GM12878 (cell line): ENCODE measurements at regions not wholly inside any gene's neighbourhood (a gene's known extent, or its start where the extent isn't known, plus 50 kb on each side); places are given as distances from the start of the nearest gene placed in this dataset.

ENCODE experiments used
- ATAC-seq: fragments of 200-7000 bp; cut with Tn5 transposase; 3 replicates; pipeline ENCODE4 v1.9.1; 2020; ENCODE audit warnings: mild to moderate bottlenecking, moderate library complexity
- BruUV-seq: library from RNA; stranded (reverse); fragments of 400-500 nt; replicated peaks from 2 replicates; lab custom pipeline; 2021; lab: Mats Ljungman, UMichigan
- CTCF ChIA-PET: fragments of 300-600 bp; sonication (Branson Sonifier 250); formaldehyde crosslinking; extraction: SDS; loops from one replicate; lab custom pipeline; 2021; ENCODE audit warnings: inconsistent platforms; lab: Yijun Ruan, JAX
- POLR2A ChIA-PET: fragments of 350-600 bp; formaldehyde crosslinking; extraction: SDS; loops from one replicate; lab custom pipeline; 2021; ENCODE audit warnings: inconsistent platforms; lab: Charles Lee
- RAD21 ChIA-PET: fragments of 300-600 bp; sonication (Branson Sonifier 250); formaldehyde crosslinking; loops from one replicate; lab custom pipeline; 2023; ENCODE audit warnings: antibody characterized with exemption; ENCODE audit not compliant: unreplicated experiment; lab: Charles Lee
- SMC1A ChIA-PET: fragments of 300-600 bp; sonication (Branson Sonifier 250); formaldehyde crosslinking; loops from one replicate; lab custom pipeline; 2023; ENCODE audit not compliant: unreplicated experiment, uncharacterized antibody; lab: Charles Lee
- DNase-seq: peaks from one replicate; pipeline ENCODE4 v3.0.0-alpha.2; 2011; ENCODE audit warnings: low read depth, low spot score
- FAIRE-seq: peaks from 3 replicates; lab custom pipeline; 2011; peaks lifted over from hg19 to GRCh38; lab: Jason Lieb, UNC
- H2AFZ ChIP-seq: 2 replicates; pipeline ENCODE4 v1.6.0; 2011; ENCODE audit warnings: low read depth, low read length, control low read depth; ENCODE audit not compliant: control insufficient read depth
- H3K27ac ChIP-seq: 2 replicates; pipeline ENCODE4 v1.5.1; 2011; ENCODE audit warnings: control low read depth; ENCODE audit not compliant: control insufficient read depth, insufficient read depth
- H3K27me3 ChIP-seq, 2 experiments: replicated peaks in 1 of 2; 2 replicates each; pipeline versions ENCODE4 v1.6.0 to v1.6.1; 2011; ENCODE audit warnings: low read length in 1 of 2; ENCODE audit not compliant: control insufficient read depth in 2 of 2, insufficient read depth in 2 of 2
- H3K36me3 ChIP-seq, 2 experiments: 2 replicates each; pipeline ENCODE4 v1.5.1; 2011; ENCODE audit warnings: low read length in 1 of 2; ENCODE audit not compliant: control insufficient read depth in 2 of 2, insufficient read depth in 2 of 2
- H3K4me1 ChIP-seq: 2 replicates; pipeline ENCODE4 v1.6.1; 2011; ENCODE audit warnings: mild to moderate bottlenecking, low read length, moderate library complexity, mixed read lengths; ENCODE audit not compliant: control insufficient read depth, insufficient read depth
- H3K4me2 ChIP-seq: 2 replicates; pipeline ENCODE4 v1.6.0; 2011; ENCODE audit warnings: control low read depth; ENCODE audit not compliant: control insufficient read depth, insufficient read depth
- H3K4me3 ChIP-seq: fragments of 200-600 bp; sonication (generic); 2 replicates; pipeline ENCODE4 v1.5.1; 2016
- H3K79me2 ChIP-seq: 2 replicates; pipeline ENCODE4 v1.6.0; 2011; ENCODE audit warnings: low read length; ENCODE audit not compliant: control insufficient read depth, insufficient read depth
- H3K9ac ChIP-seq: 2 replicates; pipeline ENCODE4 v1.8.0; 2011; ENCODE audit warnings: low read length, control low read depth, mixed read lengths; ENCODE audit not compliant: control insufficient read depth, insufficient read depth
- H3K9me3 ChIP-seq: replicated peaks from 3 replicates; pipeline ENCODE4 v1.5.1; 2011; ENCODE audit warnings: mild to moderate bottlenecking, low read length; ENCODE audit not compliant: control insufficient read depth, insufficient read depth
- H4K20me1 ChIP-seq: 2 replicates; pipeline ENCODE4 v1.6.0; 2011; ENCODE audit not compliant: control insufficient read depth, insufficient read depth
- CEBPB ChIP-seq, 2 experiments: fragments of 150-350 bp in 1 of 2; IDR thresholded peaks; 2 replicates each; pipeline ENCODE4 v1.6.1; 2012 to 2014; ENCODE audit warnings: low read depth in 2 of 2, low read length in 2 of 2, borderline replicate concordance in 1 of 2, inconsistent platforms in 1 of 2
- DPF2 ChIP-seq: fragments of 450-650 bp; IDR thresholded peaks from 2 replicates; pipeline ENCODE4 v1.6.1; 2017; ENCODE audit warnings: mild to moderate bottlenecking
- FOXM1 ChIP-seq: IDR thresholded peaks from 2 replicates; pipeline ENCODE4 v1.6.1; 2012; ENCODE audit warnings: low read depth, mild to moderate bottlenecking, inconsistent platforms, low read length, moderate library complexity
- IKZF2 ChIP-seq, 2 experiments: fragments of 450-650 bp; IDR thresholded peaks; 2 replicates each; pipeline ENCODE4 v1.6.1; 2017; ENCODE audit warnings: mild to moderate bottlenecking in 2 of 2, moderate library complexity in 2 of 2
- MYC ChIP-seq: IDR thresholded peaks from 2 replicates; pipeline ENCODE4 v1.6.1; 2011; ENCODE audit warnings: mild to moderate bottlenecking, low read length, moderate library complexity, inconsistent platforms; ENCODE audit not compliant: insufficient read depth, insufficient replicate concordance, insufficient read length, severe bottlenecking
- NR2F1 ChIP-seq: fragments of 450-650 bp; conservative IDR thresholded peaks from 2 replicates; pipeline ENCODE4 v1.6.1; 2017; ENCODE audit warnings: mild to moderate bottlenecking
- PAX5 ChIP-seq: IDR thresholded peaks from 2 replicates; pipeline ENCODE4 v1.6.1; 2011; ENCODE audit warnings: low read depth, low read length, borderline replicate concordance
- RB1 ChIP-seq: fragments of 450-650 bp; formaldehyde crosslinking; IDR thresholded peaks from 2 replicates; pipeline ENCODE4 v1.6.1; 2017; ENCODE audit warnings: mild to moderate bottlenecking, borderline replicate concordance
- SMARCA5 ChIP-seq: fragments of 450-650 bp; IDR thresholded peaks from 2 replicates; pipeline ENCODE4 v1.6.1; 2017; ENCODE audit warnings: mild to moderate bottlenecking
- SMC3 ChIP-seq: IDR thresholded peaks from 2 replicates; pipeline ENCODE4 v1.6.1; 2011; ENCODE audit warnings: low read length, improper control_type of control experiment, borderline replicate concordance
- YY1 ChIP-seq: IDR thresholded peaks from 2 replicates; pipeline ENCODE4 v1.6.1; 2011; ENCODE audit warnings: low read depth, mild to moderate bottlenecking, low read length
- WGBS: methylation state at CpG from one replicate; pipeline ENCODE4 v1.1.6; 2016; ENCODE audit warnings: low lambda C conversion rate; ENCODE audit not compliant: insufficient replicate concordance, insufficient coverage; ENCODE audit errors: missing lambda C conversion rate; 5-methylcytosine and 5-hydroxymethylcytosine counted together
- in situ Hi-C: fragments of 300-500 bp; cut with MboI; formaldehyde crosslinking; loops from 9 replicates; pipeline ENCODE4 v1.14.3; 2018; ENCODE audit warnings: mixed read lengths
- intact Hi-C: fragments of 100-400 bp; cut with micrococcal nuclease; formaldehyde crosslinking; loops from one replicate; pipeline ENCODE4 v1.14.2; 2022; ENCODE audit not compliant: unreplicated experiment
- TF ChIP-seq, protein P1 (sequence below): IDR thresholded peaks from 2 replicates; pipeline ENCODE4 v1.6.1; 2011; ENCODE audit warnings: low read depth, mild to moderate bottlenecking, low read length, moderate library complexity, borderline replicate concordance; ENCODE audit errors: extremely low read depth
- TF ChIP-seq, protein P2 (sequence below): IDR thresholded peaks from 2 replicates; pipeline ENCODE4 v1.6.1; 2011; ENCODE audit warnings: mild to moderate bottlenecking, low read depth, low read length, moderate library complexity; ENCODE audit not compliant: insufficient replicate concordance

DNA sequence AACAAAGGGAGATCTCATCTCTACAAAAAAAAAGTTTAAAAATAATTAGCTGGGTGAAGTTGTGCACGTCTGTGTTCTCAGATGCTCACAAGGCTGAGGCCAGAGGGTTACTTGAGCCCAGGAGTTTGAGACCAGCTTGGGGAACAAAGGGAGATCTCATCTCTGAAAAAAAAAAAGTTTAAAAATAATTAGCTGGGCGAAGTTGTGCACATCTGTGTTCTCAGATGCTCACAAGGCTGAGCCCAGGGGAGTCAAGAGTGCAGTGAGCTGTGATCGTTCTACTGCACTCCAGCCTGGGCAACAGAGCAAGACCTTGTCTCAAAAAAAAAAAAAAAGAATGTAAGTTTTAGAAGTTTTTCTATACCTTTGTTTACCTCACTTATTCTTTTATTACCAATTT lies 127.3 kb downstream of the FGF9 start:
- no peaks in the 10 kb centered on the region for H3K4me1 ChIP-seq
- H4K20me1 ChIP-seq, result no peaks in the 10 kb centered on the region
- ChIA-PET RAD21 (no interaction called here), CTCF (interaction anchor here (0.7 kb wide), 1 partner anchor 163 kb away, joined by 4 read pairs; no protein-coding TSS in a partner anchor), SMC1A (no interaction called here), POLR2A (no interaction called here)
- H3K9ac ChIP-seq, result no peak overlapping the region
- TF ChIP-seq MYC (no peak), CEBPB (IDR thresholded peaks at IDR 0.05; ENCODE audit: borderline replicate concordance in 1 of 2, low read depth in 2 of 2, low read length in 2 of 2) (no peak), DPF2 (no peak), RB1 (no peak), YY1 (no peak), SMARCA5 (no peak), SMC3 (no peak), NR2F1 (no peak), PAX5 (no peak), IKZF2 (IDR thresholded peaks at IDR 0.05) (no peak), FOXM1 (no peak)
- TF ChIP-seq, protein P1, sequence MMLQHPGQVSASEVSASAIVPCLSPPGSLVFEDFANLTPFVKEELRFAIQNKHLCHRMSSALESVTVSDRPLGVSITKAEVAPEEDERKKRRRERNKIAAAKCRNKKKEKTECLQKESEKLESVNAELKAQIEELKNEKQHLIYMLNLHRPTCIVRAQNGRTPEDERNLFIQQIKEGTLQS, result no peak
- TF ChIP-seq, protein P2, sequence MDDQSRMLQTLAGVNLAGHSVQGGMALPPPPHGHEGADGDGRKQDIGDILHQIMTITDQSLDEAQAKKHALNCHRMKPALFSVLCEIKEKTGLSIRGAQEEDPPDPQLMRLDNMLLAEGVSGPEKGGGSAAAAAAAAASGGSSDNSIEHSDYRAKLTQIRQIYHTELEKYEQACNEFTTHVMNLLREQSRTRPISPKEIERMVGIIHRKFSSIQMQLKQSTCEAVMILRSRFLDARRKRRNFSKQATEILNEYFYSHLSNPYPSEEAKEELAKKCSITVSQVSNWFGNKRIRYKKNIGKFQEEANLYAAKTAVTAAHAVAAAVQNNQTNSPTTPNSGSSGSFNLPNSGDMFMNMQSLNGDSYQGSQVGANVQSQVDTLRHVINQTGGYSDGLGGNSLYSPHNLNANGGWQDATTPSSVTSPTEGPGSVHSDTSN, result no peak
- no peak overlapping the region for H3K4me2 ChIP-seq
- DNase-seq (no peak), FAIRE-seq (no peak), ATAC-seq (no peak)
- no peak overlapping the region for H3K27ac ChIP-seq
- no TSS peak for BruUV-seq
- 0% methylated on average over 3 of the region's 3 CpGs for WGBS
- no peak overlapping the region for H3K4me3 ChIP-seq
- in situ Hi-C loops (no loop called here), intact Hi-C loops (no loop called here)
- H3K79me2 ChIP-seq, result no peaks in the 10 kb centered on the region
- H3K36me3 ChIP-seq, result no peaks in the 10 kb centered on the region
- no peaks in the 10 kb centered on the region for H3K9me3 ChIP-seq
- no peaks in the 10 kb centered on the region for H3K27me3 ChIP-seq
- H2AFZ ChIP-seq, result no peak overlapping the region
